Pons (tissue), 1 donor: ENCODE measurements at regions not wholly inside any gene's neighbourhood (a gene's known extent, or its start where the extent isn't known, plus 50 kb on each side); places are given as distances from the start of the nearest gene placed in this dataset.

Source experiments
- DNase-seq: peaks from one replicate; pipeline ENCODE4 v3.0.0-alpha.2; 2016; ENCODE audit warnings: low spot score

GRCh38 chr13:47120282-47120681 is 223.4 kb upstream of the HTR2A start:
- no peak for DNase-seq

DNA sequence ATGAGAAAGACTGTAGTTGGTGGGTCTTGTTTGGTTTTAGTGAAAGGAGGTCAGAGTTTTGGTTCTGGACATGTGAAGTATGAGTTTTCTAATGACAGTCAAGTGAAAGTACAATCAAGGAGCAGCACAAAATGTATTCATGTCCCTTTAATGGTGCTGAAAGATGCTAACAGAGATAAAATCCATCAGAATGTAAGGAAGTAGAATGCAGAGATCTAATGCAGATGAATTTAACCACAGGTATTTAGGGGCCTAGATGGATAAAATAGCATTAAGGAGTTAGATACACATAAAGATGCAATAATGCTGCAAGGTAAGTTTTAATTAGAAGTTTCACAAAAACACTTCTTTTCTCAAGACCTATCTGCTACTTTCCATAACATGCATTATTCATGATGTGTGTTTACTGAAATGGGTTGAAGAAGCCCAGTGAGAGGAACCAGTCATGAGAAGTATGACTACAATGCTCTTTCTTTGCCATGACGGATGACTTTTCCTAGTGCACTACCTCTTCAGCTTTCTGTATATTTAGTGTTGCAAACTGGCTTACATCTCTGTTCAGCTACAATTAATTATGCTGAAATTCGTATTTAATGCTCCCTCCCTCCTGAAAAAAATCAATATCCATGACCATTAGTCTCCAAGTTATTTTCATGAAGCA is 222.9 kb upstream of the HTR2A start:
- DNase-seq: no peak

DNA sequence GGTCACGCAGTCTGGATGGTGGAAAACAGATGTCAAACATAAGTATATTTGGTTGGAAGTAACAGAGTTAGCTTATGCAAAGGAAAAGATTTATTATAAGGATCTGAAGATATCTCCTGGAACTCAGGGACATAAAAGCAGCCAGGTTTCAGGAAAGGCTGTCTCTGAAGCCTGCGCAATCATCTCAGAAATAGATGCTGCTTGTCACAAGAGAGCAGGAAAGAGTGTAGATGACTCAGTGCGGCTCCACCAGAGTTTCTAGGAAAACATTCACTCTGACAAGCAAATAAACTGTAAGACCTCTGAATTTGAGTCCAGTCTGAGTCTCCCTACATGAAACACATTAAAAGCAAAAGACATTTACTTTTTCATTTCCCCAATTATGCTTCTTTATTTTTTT is 220.4 kb upstream of the HTR2A start:
- no peak for DNase-seq

GRCh38 chr13:47114030-47114429 is 217.2 kb upstream of the HTR2A start:
- no peak for DNase-seq

DNA sequence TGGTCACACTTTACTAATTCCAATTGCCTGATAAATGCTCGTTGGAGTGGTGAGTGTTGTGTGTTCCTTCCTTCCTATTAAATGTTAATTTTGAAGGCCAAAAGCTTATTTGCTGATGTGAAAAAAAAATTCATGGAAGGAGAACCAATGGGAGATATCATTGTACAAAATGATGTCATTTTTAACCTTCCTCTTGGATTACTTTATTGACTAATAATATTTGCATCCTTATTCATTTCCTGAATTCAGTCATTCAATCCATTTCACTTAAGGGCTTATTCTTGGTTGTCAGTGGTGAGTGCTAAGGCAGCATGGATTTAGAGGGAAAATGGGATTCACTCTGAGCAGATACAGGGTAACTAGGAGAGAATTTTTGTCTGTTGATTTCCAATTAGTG is 216.0 kb upstream of the HTR2A start:
- DNase-seq: no peak

- DNase-seq: no peak
Measured at GRCh38 chr13:47112205-47112902, 215.5 kb upstream of the HTR2A start.

DNA sequence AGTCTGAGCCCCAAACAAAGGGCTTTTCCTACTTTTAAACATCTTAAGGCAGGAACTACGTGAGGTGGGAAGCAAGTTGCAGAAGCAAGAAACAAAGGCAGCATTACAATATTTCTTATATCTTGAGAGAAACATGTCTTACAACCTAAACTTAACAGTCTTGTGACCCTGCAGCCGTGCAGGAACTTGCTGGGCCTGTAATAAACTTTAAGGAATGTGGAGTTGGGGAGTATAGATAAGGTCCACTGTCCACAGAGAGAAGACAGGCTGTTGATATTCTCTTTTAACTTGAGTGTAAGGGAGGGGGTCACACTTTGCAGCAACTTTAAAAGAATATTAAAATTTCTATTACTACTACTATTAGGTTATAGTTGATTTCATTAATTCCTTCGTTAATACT is 214.6 kb upstream of the HTR2A start:
- DNase-seq: no peak

DNA sequence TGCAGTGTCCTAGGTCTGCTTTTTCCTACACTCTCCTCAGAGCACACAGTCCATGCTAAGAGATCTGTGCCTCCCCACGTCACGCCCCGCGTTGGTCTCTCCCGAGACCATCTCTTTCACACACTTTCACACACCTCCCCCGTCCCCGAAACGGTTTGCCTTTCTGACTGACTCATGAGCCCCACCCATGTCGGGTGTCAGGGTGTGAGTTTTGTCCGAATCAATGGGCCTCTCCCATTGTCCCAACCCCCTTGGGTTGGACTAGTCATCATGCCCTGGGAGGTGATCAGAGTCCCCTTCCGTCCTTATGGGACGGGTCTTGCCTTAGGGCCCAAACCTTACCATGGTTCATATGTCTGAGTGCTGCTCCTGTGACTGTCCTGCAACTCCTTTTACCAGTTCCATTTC is 214.0 kb upstream of the HTR2A start:
- DNase-seq: no peak

GRCh38 chr13:47110141-47110540 is 213.3 kb upstream of the HTR2A start:
- DNase-seq: no peak

- no peak for DNase-seq
Measured at GRCh38 chr13:47109028-47109427, 212.2 kb upstream of the HTR2A start.

- no peak for DNase-seq
Measured at GRCh38 chr13:47100214-47100853, 203.5 kb upstream of the HTR2A start.

- no peak for DNase-seq
Measured at GRCh38 chr13:47094734-47095434, 198.0 kb upstream of the HTR2A start.

GRCh38 chr13:47092202-47092601 is 195.3 kb upstream of the HTR2A start:
- no peak for DNase-seq

DNA sequence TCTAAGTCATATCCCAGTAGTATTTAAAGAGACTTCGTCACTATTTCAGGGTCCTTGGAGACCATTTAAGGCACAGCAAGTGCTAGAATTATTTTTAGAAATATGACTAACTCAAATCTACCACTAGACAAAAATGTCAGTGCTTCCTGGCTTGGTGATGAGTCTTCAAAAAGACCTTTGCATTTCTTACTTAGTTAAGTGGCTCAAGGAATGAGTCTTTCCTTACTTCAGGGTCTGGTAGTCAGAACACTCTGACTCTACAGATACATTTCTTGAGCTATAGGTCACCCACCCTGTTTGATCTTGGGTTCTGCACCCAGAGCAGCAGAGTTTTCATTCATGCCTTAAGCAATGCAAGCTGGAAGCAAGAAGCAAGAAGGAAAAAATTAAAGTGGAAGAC is 191.0 kb upstream of the HTR2A start:
- no peak for DNase-seq

DNA sequence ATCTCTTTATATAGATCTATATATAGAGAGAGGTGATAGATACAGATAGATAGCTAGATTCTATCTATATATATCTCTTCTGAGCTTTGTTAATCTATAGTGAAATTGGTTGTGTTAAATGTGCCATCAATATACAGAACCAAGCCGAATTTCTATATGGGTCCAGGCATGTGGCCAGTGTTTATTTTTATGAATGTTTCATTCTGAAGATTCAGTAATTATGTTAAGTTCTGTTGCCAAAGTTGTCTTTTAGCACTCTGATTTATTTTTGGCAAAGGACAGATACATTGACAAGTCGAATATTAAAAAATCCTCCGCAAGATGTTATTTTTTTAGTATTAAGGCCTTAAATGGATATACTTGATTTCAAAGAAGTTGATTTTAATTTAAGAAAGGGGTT is 190.4 kb upstream of the HTR2A start:
- no peak for DNase-seq

DNA sequence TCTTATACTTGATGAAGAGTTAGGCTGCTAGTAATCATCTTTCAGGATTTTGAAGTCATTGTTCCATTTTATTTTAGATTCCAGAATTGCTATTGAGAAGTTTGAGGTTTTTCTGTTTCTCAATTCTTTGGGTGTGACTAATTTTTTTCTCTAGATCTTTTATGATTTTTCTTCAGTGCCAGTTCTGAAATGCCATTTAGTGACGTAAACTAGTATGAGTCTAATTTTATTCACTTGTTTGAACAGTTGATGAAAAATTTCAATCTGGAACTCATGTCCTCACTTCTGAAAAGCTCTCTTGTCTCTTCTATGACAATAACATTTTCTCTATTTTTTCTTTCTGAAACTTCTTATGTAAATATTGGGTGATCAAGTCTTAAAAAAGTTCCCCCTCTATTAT is 188.5 kb upstream of the HTR2A start:
- no peak for DNase-seq

- DNase-seq: no peak
Measured at GRCh38 chr13:47081850-47082249, 185.0 kb upstream of the HTR2A start.

GRCh38 chr13:47081246-47081645 is 184.4 kb upstream of the HTR2A start:
- no peak for DNase-seq

DNA sequence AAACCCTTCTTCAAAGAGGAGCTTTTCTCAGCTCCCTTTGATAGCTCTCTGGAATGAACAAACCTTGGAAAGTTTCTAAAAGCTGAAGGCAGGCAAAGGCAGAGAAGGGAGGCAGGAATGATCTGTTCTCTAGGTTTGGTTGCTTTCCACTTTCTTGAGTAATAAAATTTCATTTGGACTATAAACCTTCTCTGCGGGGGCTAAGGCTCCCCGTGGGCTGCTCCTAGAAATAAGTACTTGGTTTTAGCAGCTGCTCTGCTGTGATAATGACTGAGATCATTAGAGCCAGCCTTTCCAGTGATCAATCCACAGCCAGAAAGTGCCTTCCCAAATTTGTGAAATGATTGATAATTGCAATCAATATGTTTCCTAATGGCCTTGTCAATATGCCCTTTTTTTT is 183.8 kb upstream of the HTR2A start:
- no peak for DNase-seq

DNA sequence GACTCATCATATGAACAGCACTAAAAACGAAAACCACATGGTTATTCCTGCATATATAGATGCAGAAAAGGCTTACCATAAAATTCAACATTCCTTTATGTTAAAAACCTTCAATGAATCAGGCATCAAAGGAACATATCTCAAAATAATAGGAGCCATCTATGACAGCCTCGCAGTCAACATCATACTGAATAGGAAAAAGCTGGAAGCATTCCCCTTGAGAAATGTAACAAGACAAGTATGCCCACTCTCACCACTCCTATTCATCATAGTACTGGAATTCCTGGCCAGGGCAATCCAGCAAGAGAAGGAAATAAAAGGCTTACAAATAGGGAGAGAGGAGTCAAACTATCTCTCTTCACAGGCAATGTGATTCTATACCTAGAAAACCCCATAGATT is 179.6 kb upstream of the HTR2A start:
- DNase-seq: no peak

- DNase-seq: no peak
Measured at GRCh38 chr13:47069133-47069532, 172.3 kb upstream of the HTR2A start.

DNA sequence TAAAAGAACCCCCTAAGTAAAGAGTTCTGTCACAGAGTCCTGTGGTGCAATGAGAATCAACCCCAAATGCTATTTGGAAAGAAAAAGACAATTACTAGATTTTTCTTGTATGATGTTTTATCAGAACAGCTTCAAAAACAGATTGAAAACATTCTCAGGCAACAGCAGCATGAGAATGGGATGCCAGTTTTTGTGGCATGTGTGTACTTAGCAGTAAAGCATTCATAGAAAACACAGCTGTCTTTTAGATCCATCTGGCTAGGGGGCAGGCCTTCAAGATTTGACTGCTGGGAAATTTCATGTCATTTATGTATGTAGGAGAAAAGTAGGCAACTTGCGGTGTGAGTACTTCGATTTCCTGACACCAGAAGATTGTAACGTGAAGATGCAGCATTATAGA is 170.5 kb upstream of the HTR2A start:
- DNase-seq: no peak

DNA sequence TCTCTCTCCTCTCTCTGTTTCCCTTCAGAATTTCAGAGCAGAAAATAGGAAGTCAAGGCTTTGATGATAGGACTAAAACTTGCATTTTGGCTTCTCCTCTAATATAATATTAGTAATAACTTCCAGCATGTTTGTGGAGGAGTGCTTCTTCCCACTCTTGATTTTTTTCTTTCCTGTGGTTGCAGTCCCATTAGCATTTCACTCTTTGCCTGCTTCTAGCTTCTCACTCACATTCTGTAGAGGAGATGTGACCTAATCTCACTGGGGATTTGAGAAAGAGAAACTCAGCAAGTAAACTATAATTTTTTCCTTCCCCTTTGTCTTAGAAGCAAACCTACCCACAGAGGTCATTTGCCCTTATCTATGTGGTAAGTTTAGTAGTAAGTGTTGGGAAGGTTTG is 169.4 kb upstream of the HTR2A start:
- DNase-seq: no peak
